NB4 (cell line): ENCODE measurements at regions not wholly inside any gene's neighbourhood (a gene's known extent, or its start where the extent isn't known, plus 50 kb on each side); places are given as distances from the start of the nearest gene placed in this dataset.

Source experiments
- MYC ChIP-seq: IDR thresholded peaks from 2 replicates; pipeline ENCODE4 v1.6.1; 2011; ENCODE audit warnings: low read depth, low read length
- POLR2A ChIP-seq: IDR thresholded peaks from 2 replicates; pipeline ENCODE4 v1.6.1; 2011; ENCODE audit warnings: mild to moderate bottlenecking; ENCODE audit not compliant: insufficient read length; ENCODE audit errors: extremely low read depth
- TF ChIP-seq, protein P1 (sequence below): IDR thresholded peaks from one replicate; pipeline ENCODE4 v1.5.1; 2012; ENCODE audit warnings: low read depth, low read length
- TF ChIP-seq, protein P2 (sequence below): IDR thresholded peaks from 2 replicates; pipeline ENCODE4 v1.6.1; 2011; ENCODE audit warnings: low read depth, low read length

DNA sequence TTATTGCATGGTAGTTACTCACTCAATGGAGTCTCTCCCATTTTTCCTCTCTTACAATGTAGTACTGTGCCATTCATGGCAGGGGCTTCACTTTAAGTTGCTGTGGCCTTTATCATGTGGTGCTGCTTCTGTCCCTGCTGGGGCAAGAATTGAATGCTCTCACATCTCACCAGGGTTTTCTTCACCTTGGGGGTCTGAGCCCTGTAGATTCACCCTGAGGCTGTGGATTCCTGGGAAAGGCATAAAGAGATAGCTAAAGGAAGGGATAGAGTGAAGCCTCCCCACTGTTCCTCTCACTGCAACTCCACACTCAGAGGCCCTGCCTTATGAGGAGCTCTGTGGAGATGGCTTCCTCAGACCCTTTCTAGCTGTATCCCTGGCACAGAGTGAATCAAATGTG is 178.5 kb upstream of the GOT2 start:
- TF ChIP-seq, protein P1, sequence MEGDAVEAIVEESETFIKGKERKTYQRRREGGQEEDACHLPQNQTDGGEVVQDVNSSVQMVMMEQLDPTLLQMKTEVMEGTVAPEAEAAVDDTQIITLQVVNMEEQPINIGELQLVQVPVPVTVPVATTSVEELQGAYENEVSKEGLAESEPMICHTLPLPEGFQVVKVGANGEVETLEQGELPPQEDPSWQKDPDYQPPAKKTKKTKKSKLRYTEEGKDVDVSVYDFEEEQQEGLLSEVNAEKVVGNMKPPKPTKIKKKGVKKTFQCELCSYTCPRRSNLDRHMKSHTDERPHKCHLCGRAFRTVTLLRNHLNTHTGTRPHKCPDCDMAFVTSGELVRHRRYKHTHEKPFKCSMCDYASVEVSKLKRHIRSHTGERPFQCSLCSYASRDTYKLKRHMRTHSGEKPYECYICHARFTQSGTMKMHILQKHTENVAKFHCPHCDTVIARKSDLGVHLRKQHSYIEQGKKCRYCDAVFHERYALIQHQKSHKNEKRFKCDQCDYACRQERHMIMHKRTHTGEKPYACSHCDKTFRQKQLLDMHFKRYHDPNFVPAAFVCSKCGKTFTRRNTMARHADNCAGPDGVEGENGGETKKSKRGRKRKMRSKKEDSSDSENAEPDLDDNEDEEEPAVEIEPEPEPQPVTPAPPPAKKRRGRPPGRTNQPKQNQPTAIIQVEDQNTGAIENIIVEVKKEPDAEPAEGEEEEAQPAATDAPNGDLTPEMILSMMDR: no peak
- TF ChIP-seq POLR2A (no peak), MYC (no peak)
- TF ChIP-seq, protein P2, sequence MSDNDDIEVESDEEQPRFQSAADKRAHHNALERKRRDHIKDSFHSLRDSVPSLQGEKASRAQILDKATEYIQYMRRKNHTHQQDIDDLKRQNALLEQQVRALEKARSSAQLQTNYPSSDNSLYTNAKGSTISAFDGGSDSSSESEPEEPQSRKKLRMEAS: no peak
